ENCODE measurements at regions not wholly inside any gene's neighbourhood (a gene's known extent, or its start where the extent isn't known, plus 50 kb on each side); places are given as distances from the start of the nearest gene placed in this dataset.

GRCh38 chr3:116939091-116939490, 229.5 kb downstream of the TUSC7 start:
- no peaks in the 10 kb centered on the region for H3K27me3 ChIP-seq (ENCODE audit: insufficient read depth)
- H3K36me3 ChIP-seq (ENCODE audit: insufficient read depth), result no peaks in the 10 kb centered on the region
- no peak overlapping the region for H3K4me3 ChIP-seq
- no peak overlapping the region for H3K4me3 Mint-ChIP-seq
- no peaks in the 10 kb centered on the region; the same call in 2 of the 3 replicates for H3K36me3 Mint-ChIP-seq (ENCODE audit: low read depth)
- H3K79me2 ChIP-seq (replicated peaks; ENCODE audit: insufficient read depth), result no peaks in the 10 kb centered on the region
- H3K9me2 ChIP-seq (ENCODE audit: insufficient read depth), result peaks cover 4% of the 10 kb centered on the region; the same call in 1 of the 2 replicates
- TF ChIP-seq REST (IDR thresholded peaks at IDR 0.05; ENCODE audit: unreplicated experiment) (no peak), ZNF114 (CRISPR knock-in tag; IDR thresholded peaks at IDR 0.05) (no peak), EZH2phosphoT487 (IDR thresholded peaks at IDR 0.05; ENCODE audit: unreplicated experiment) (no peak), CREB1 (CRISPR knock-in tag; IDR thresholded peaks at IDR 0.05; ENCODE audit: low read depth) (no peak), NANOG (IDR thresholded peaks at IDR 0.05; ENCODE audit: borderline replicate concordance) (no peak), JUNB (IDR thresholded peaks at IDR 0.05; ENCODE audit: unreplicated experiment) (no peak), EZH2 (IDR thresholded peaks at IDR 0.05; ENCODE audit: low read depth, unreplicated experiment) (no peak), ZNF331 (CRISPR knock-in tag; IDR thresholded peaks at IDR 0.05; ENCODE audit: low read depth) (no peak), ZNF462 (CRISPR knock-in tag; IDR thresholded peaks at IDR 0.05) (no peak), STAT1 (IDR thresholded peaks at IDR 0.05; ENCODE audit: unreplicated experiment) (no peak), CTCF (conservative IDR thresholded peaks at IDR 0.05; ENCODE audit: low read depth in 2 of 2) (no peak), POLR2AphosphoS5 (IDR thresholded peaks at IDR 0.05; ENCODE audit: low read depth) (no peak), ETS1 (IDR thresholded peaks at IDR 0.05) (no peak)
- no peak overlapping the region for H3K27ac Mint-ChIP-seq
- DNase-seq (ENCODE audit: low spot score) (no peak), ATAC-seq (peak; percentile 38; the same call in 1 of the 3 replicates)
- no peaks in the 10 kb centered on the region for H4K20me1 ChIP-seq (replicated peaks; ENCODE audit: insufficient read depth)
- H3K4me1 ChIP-seq (ENCODE audit: insufficient read depth), result no peaks in the 10 kb centered on the region
- no peaks in the 10 kb centered on the region for H3K27me3 Mint-ChIP-seq (ENCODE audit: insufficient read depth, low read depth, poor library complexity)
- no peaks in the 10 kb centered on the region for H3F3A ChIP-seq (replicated peaks; ENCODE audit: low read depth)
- no peaks in the 10 kb centered on the region; the same call in 1 of the 3 replicates for H3K9me3 Mint-ChIP-seq
- no peak overlapping the region for H2AFZ ChIP-seq
- H3K4me2 ChIP-seq, result no peak overlapping the region
- peaks cover 5% of the 10 kb centered on the region; the same call in 2 of the 3 replicates for H3K4me1 Mint-ChIP-seq
- no peak overlapping the region for H3K27ac ChIP-seq (ENCODE audit: low read depth)

All from GM23338 (cell line).